Activated CD8-positive, alpha-beta memory T cell treated with anti-CD3 and anti-CD28 coated beads, Interleukin-2, amount 10 ng/mL, durations not matched to agents 7 days and 5 days (primary cell): ENCODE measurements at regions not wholly inside any gene's neighbourhood (a gene's known extent, or its start where the extent isn't known, plus 50 kb on each side); places are given as distances from the start of the nearest gene placed in this dataset.

Experiments
- ATAC-seq: fragments of 150-1000 bp; cut with Tn5 transposase; one replicate; pipeline ENCODE4 v1.10.0; 2021; ENCODE audit warnings: moderate library complexity
- CTCF ChIA-PET: fragments of 350-600 bp; sonication (Branson Sonifier 250); formaldehyde crosslinking; loops from one replicate; lab custom pipeline; 2021; ENCODE audit warnings: antibody characterized with exemption; lab: Charles Lee
- DNase-seq: peaks from one replicate; pipeline ENCODE4 v3.0.0-alpha.2; 2020
- H3K27ac Mint-ChIP-seq: one replicate; pipeline ENCODE4 v1.8.0; 2021; ENCODE audit warnings: mild to moderate bottlenecking, mixed read lengths
- H3K27me3 Mint-ChIP-seq: one replicate; pipeline ENCODE4 v1.8.0; 2021; ENCODE audit warnings: mixed read lengths
- H3K36me3 Mint-ChIP-seq: one replicate; pipeline ENCODE4 v1.8.0; 2021; ENCODE audit warnings: mild to moderate bottlenecking, mixed read lengths
- H3K4me1 Mint-ChIP-seq: one replicate; pipeline ENCODE4 v1.8.0; 2021; ENCODE audit warnings: mixed read lengths
- H3K4me3 Mint-ChIP-seq: one replicate; pipeline ENCODE4 v1.8.0; 2021; ENCODE audit warnings: mild to moderate bottlenecking, moderate library complexity, mixed read lengths
- H3K9me3 Mint-ChIP-seq: one replicate; pipeline ENCODE4 v1.8.0; 2022; ENCODE audit warnings: low read depth, mixed read lengths

DNA sequence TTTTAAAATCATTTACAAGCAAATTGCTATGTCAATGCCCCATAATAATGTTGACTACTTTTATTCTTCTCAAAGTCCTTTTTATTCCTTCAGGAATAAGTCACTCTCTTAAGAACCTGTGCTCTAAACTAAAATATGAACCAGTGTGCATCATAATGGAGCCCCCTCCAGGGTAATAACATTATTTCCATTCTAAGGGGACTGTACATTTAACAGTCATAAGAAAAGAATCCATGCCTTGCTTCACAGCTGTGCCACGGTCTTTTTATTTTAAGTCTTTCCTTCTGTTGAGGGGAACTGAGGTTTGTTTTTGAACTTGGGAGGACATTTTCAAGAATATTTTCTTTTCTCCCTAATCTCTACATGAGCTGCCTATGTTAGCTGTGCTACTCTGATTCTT, 297.6 kb downstream of the MAN2A1 start:
- ATAC-seq = no peak
- no peaks in the 10 kb centered on the region for H3K9me3 Mint-ChIP-seq
- H3K4me3 Mint-ChIP-seq = no peak overlapping the region
- no peak overlapping the region for H3K27ac Mint-ChIP-seq
- peaks cover 7% of the 10 kb centered on the region for H3K27me3 Mint-ChIP-seq
- CTCF ChIA-PET = no interaction called here
- DNase-seq = no peak
- no peaks in the 10 kb centered on the region for H3K36me3 Mint-ChIP-seq
- H3K4me1 Mint-ChIP-seq = no peaks in the 10 kb centered on the region

DNA sequence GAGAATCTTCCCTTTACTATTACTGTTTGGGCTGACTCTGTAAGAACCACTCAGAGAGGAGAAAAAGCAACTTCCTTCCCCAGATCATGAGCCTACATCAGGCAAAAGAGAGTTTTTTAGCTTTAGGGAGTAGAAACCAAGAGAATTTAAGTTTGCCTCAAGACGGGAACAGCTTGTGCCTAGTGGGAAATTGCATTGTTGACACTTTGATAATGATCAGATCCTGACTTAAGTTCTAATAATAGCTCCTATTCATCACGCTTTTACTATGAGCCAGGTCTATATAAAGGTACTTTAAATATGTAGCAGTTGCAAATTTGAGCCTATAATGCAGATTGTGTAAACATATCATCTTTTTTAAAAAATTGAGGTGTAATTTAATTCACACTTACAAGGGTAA, 298.2 kb downstream of the MAN2A1 start:
- H3K36me3 Mint-ChIP-seq = no peaks in the 10 kb centered on the region
- H3K27ac Mint-ChIP-seq = no peak overlapping the region
- H3K4me3 Mint-ChIP-seq = no peak overlapping the region
- no peaks in the 10 kb centered on the region for H3K9me3 Mint-ChIP-seq
- peaks cover 7% of the 10 kb centered on the region for H3K27me3 Mint-ChIP-seq
- no peak for ATAC-seq
- no peaks in the 10 kb centered on the region for H3K4me1 Mint-ChIP-seq
- DNase-seq = no peak
- CTCF ChIA-PET = no interaction called here

GRCh38 chr5:109989161-109989560, 299.4 kb downstream of the MAN2A1 start:
- no peak overlapping the region for H3K4me3 Mint-ChIP-seq
- no peaks in the 10 kb centered on the region for H3K4me1 Mint-ChIP-seq
- ATAC-seq = no peak

GRCh38 chr5:109989994-109990722, 300.4 kb downstream of the MAN2A1 start:
- Mint-ChIP-seq H3K36me3 (no peaks in the 10 kb centered on the region), H3K4me1 (no peaks in the 10 kb centered on the region), H3K27ac (no peak overlapping the region), H3K27me3 (peaks cover 7% of the 10 kb centered on the region), H3K4me3 (no peak overlapping the region), H3K9me3 (no peaks in the 10 kb centered on the region)
- CTCF ChIA-PET = no interaction called here
- ATAC-seq = no peak
- DNase-seq = no peak

More at GRCh38 chr5:109989161-109989560, 299.4 kb downstream of the MAN2A1 start:
- peaks cover 7% of the 10 kb centered on the region for H3K27me3 Mint-ChIP-seq
- no peaks in the 10 kb centered on the region for H3K9me3 Mint-ChIP-seq
- CTCF ChIA-PET = no interaction called here
- DNase-seq = no peak
- H3K36me3 Mint-ChIP-seq = no peaks in the 10 kb centered on the region
- H3K27ac Mint-ChIP-seq = no peak overlapping the region

DNA sequence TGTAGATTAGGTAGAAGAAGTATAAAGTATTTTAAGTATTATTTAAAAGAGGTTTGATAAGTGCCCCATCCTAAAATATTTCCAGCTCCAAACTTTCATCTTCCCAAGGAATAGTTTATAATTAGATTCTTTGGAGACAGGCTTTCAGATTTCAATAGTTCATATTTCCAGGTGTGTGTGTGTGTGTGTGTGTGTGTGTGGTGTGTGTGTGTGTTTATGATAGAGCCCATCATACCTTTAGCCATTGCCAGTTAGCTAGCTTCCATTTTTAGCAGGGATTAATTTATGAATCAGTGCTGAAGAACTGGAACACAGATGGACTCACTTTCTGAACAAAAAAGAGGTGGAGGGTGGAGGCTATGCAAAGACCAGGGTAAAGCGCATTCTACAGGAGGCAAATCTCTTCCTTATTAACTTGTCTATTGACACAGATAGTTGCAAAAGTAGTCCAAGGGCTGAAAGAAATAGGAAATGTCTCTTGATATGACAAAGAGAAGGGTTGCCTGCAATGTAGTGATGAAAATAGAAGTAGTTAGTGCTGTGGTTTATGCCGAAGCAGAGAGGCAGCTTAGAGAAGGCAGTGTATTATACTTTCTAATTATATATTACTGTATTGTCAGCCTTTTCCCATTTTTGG, 301.1 kb downstream of the MAN2A1 start:
- no peaks in the 10 kb centered on the region for H3K36me3 Mint-ChIP-seq
- no peak overlapping the region for H3K4me3 Mint-ChIP-seq
- CTCF ChIA-PET = no interaction called here
- H3K27ac Mint-ChIP-seq = no peak overlapping the region
- H3K4me1 Mint-ChIP-seq = no peaks in the 10 kb centered on the region
- no peak for DNase-seq
- no peaks in the 10 kb centered on the region for H3K9me3 Mint-ChIP-seq
- no peak for ATAC-seq
- H3K27me3 Mint-ChIP-seq = peaks cover 7% of the 10 kb centered on the region

DNA sequence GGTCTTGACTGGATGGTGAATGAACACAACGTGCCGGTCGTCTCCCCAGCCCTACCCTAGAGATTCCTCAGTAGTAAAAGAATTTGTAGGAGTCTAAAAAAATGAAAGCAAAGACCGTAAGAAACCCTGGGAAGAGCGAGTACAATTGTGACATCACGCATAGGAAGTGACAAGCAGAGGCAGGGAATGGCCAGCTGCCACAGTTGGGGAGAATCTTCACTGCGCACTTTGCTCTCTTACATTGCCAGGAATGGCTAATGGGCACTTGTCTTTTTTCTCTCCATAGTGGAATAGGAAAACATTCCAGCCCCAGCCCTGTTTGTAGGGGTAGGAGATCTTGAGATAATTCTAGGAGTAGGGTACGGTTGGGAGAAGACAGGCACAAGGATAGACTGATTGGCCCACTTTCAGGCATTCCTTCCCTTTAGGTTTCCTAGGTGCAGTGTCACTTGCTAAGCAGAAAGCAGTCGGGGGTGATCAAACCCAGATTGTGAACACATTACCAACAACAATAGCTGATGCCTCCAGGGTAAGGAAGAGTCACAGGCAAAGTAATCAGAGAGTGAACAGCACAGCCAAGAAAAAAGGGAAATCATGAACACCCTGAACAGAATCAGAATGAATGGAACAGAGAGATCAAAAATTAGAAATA, 302.7 kb downstream of the MAN2A1 start:
- Mint-ChIP-seq H3K4me1 (no peaks in the 10 kb centered on the region), H3K9me3 (no peaks in the 10 kb centered on the region), H3K4me3 (no peak overlapping the region), H3K27me3 (peaks cover 7% of the 10 kb centered on the region), H3K36me3 (no peaks in the 10 kb centered on the region), H3K27ac (no peak overlapping the region)
- DNase-seq (no peak), ATAC-seq (no peak)
- CTCF ChIA-PET = no interaction called here

DNA sequence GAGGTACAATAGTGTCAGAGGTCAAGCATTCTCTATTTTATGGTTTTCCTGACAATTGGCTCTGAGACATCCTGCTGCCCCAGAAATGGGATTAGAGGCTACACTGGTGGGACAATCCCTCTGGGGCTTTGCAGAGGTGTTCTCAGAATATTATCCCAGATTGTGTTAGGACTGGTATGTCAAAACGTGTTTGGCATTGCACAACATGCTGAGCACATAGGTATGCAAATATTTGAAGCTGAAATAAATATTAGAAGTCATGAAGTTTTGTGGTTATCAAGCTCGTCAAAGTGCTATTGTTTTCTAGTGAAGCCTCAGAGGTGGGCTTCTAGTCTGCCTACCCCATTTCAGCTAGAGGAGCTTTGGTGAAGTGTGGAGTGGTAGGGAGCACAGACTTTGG, 304.4 kb downstream of the MAN2A1 start:
- H3K27me3 Mint-ChIP-seq = peaks cover 5% of the 10 kb centered on the region
- CTCF ChIA-PET = interaction anchor here (0.6 kb wide), 1 partner anchor 10 kb away, joined by 4 read pairs; no protein-coding TSS in a partner anchor
- peaks cover 3% of the 10 kb centered on the region for H3K9me3 Mint-ChIP-seq
- no peak for ATAC-seq
- H3K4me1 Mint-ChIP-seq = no peaks in the 10 kb centered on the region
- no peak overlapping the region for H3K4me3 Mint-ChIP-seq
- H3K27ac Mint-ChIP-seq = no peak overlapping the region
- H3K36me3 Mint-ChIP-seq = no peaks in the 10 kb centered on the region
- DNase-seq = no peak

DNA sequence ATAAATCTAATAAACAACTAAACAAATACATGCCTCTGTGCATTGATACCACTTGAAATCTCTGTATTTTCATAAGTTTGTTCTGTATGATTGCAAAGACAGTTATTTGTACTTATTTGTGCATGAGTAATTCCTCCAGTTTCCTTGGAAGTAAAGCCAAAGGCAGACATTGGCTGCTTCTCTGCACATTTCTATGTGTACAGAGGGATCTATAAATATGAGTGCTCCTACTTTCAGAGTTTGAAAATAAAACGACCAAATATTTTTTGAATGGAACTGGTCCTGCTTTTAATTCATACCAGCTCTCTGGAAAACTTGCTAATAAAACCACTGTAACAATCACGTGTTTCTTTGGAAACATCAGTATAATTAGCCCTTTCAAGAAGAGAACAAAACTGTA, 306.5 kb downstream of the MAN2A1 start:
- Mint-ChIP-seq H3K9me3 (peaks cover 3% of the 10 kb centered on the region), H3K4me1 (no peaks in the 10 kb centered on the region), H3K27ac (no peak overlapping the region), H3K27me3 (peaks cover 3% of the 10 kb centered on the region), H3K4me3 (no peak overlapping the region), H3K36me3 (no peaks in the 10 kb centered on the region)
- no peak for ATAC-seq
- CTCF ChIA-PET = no interaction called here
- DNase-seq = no peak

DNA sequence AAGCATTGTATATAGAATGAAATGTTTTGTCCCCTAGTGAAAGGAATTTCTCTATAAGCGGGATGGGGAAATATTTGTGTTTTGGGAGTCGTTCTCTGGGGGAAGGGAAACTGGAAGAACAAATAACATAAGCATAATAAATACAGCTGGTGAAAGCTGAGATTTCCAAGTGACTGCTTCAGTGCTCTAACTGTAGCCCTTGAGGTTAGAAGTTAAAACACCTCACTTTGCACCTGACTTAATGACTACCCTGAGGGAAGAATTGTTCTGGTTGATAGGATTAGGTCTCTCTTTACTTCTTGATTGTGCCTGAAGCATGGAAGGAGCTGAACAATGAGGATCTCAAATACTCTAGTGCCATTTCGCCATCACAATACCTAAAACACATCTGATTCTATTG, 307.4 kb downstream of the MAN2A1 start:
- Mint-ChIP-seq H3K4me1 (no peaks in the 10 kb centered on the region), H3K27ac (no peak overlapping the region), H3K4me3 (no peak overlapping the region), H3K27me3 (peaks cover 3% of the 10 kb centered on the region), H3K36me3 (no peaks in the 10 kb centered on the region), H3K9me3 (peaks cover 3% of the 10 kb centered on the region)
- ATAC-seq = no peak
- no peak for DNase-seq
- CTCF ChIA-PET = no interaction called here

DNA sequence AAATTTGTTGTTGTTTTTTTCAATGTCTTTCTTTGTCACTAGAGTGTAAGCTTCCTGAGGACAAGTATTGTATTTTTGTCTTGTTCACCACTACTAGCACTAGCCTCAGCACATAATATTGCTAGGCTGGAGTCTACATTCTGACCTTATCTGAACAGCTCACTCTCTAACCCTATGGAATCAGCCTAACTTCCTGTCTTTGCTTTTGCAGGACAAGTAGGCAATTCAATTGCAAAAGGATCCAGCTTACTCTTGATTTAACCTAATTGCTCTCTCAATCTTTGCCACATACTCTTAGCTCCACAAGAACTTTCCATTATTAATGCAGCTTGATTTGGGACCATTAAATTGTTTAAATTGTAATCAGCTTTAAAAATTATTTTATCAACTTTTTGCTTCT, 308.5 kb downstream of the MAN2A1 start:
- H3K27ac Mint-ChIP-seq = no peak overlapping the region
- H3K4me1 Mint-ChIP-seq = no peaks in the 10 kb centered on the region
- DNase-seq = no peak
- CTCF ChIA-PET = no interaction called here
- no peaks in the 10 kb centered on the region for H3K36me3 Mint-ChIP-seq
- H3K27me3 Mint-ChIP-seq = peaks cover 3% of the 10 kb centered on the region
- H3K9me3 Mint-ChIP-seq = peaks cover 3% of the 10 kb centered on the region
- no peak for ATAC-seq
- no peak overlapping the region for H3K4me3 Mint-ChIP-seq

- peaks cover 3% of the 10 kb centered on the region for H3K9me3 Mint-ChIP-seq
- H3K27ac Mint-ChIP-seq = no peak overlapping the region
- no peaks in the 10 kb centered on the region for H3K36me3 Mint-ChIP-seq
- H3K27me3 Mint-ChIP-seq = peaks cover 3% of the 10 kb centered on the region
- no peak for ATAC-seq
- H3K4me3 Mint-ChIP-seq = no peak overlapping the region
- DNase-seq = no peak
- no peaks in the 10 kb centered on the region for H3K4me1 Mint-ChIP-seq
- CTCF ChIA-PET = no interaction called here
These were observed 309.0 kb downstream of the MAN2A1 start for GRCh38 chr5:109998726-109999125.

GRCh38 chr5:110001648-110002047, 311.9 kb downstream of the MAN2A1 start:
- ATAC-seq (no peak), DNase-seq (no peak)
- H3K4me3 Mint-ChIP-seq = no peak overlapping the region
- no peak overlapping the region for H3K27ac Mint-ChIP-seq
- H3K4me1 Mint-ChIP-seq = no peaks in the 10 kb centered on the region
- H3K9me3 Mint-ChIP-seq = peaks cover 3% of the 10 kb centered on the region
- no peaks in the 10 kb centered on the region for H3K36me3 Mint-ChIP-seq
- peaks cover 3% of the 10 kb centered on the region for H3K27me3 Mint-ChIP-seq
- CTCF ChIA-PET = no interaction called here

- Mint-ChIP-seq H3K36me3 (no peaks in the 10 kb centered on the region), H3K27me3 (peaks cover 3% of the 10 kb centered on the region), H3K4me3 (no peak overlapping the region), H3K9me3 (peaks cover 3% of the 10 kb centered on the region), H3K27ac (no peak overlapping the region), H3K4me1 (no peaks in the 10 kb centered on the region)
- CTCF ChIA-PET = no interaction called here
- ATAC-seq (no peak), DNase-seq (no peak)
These were observed 312.9 kb downstream of the MAN2A1 start for GRCh38 chr5:110002652-110003051.
